Ascending aorta (tissue), 2 donors: ENCODE measurements at regions not wholly inside any gene's neighbourhood (a gene's known extent, or its start where the extent isn't known, plus 50 kb on each side); places are given as distances from the start of the nearest gene placed in this dataset.

Experiments used
- DNase-seq, 2 donors: peaks; one replicate each; pipeline ENCODE4 v3.0.0-alpha.2; 2019; ENCODE audit warnings: low spot score in 2 of 2
- H3K27ac ChIP-seq, 2 donors: fragments of 200-600 bp; sonication (generic); one replicate each; pipeline ENCODE4 v1.5.1; 2016 to 2017; ENCODE audit warnings: mild to moderate bottlenecking in 1 of 2
- H3K27me3 ChIP-seq: fragments of 200-600 bp; sonication (generic); one replicate; pipeline ENCODE4 v1.5.1; 2017
- H3K36me3 ChIP-seq, 2 donors: fragments of 200-600 bp; sonication (generic); one replicate each; pipeline ENCODE4 v1.5.1; 2016
- H3K4me1 ChIP-seq, 2 donors: fragments of 200-600 bp; sonication (generic); one replicate each; pipeline ENCODE4 v1.5.1; 2016 to 2017; ENCODE audit warnings: mild to moderate bottlenecking in 1 of 2
- H3K4me3 ChIP-seq, 2 donors: fragments of 200-600 bp; sonication (generic); one replicate each; pipeline ENCODE4 v1.5.1; 2016 to 2017; ENCODE audit warnings: mild to moderate bottlenecking in 1 of 2
- H3K9me3 ChIP-seq, 2 donors: fragments of 200-600 bp; sonication (generic); one replicate each; pipeline ENCODE4 v1.5.1; 2016
- intact Hi-C: fragments of 100-400 bp; cut with DNase I; formaldehyde crosslinking; loops from one replicate; pipeline ENCODE4 v1.15.1; 2023
- TF ChIP-seq, protein P1 (sequence below), 3 experiments: fragments of 200-600 bp in 2 of 3; fragments of 450-650 bp in 1 of 3; sonication (generic) in 2 of 3; IDR thresholded peaks; one replicate each; pipeline ENCODE4 v1.5.1; 2016 to 2019; ENCODE audit warnings: antibody characterized with exemption in 3 of 3, mild to moderate bottlenecking in 1 of 3, moderate library complexity in 1 of 3

DNA sequence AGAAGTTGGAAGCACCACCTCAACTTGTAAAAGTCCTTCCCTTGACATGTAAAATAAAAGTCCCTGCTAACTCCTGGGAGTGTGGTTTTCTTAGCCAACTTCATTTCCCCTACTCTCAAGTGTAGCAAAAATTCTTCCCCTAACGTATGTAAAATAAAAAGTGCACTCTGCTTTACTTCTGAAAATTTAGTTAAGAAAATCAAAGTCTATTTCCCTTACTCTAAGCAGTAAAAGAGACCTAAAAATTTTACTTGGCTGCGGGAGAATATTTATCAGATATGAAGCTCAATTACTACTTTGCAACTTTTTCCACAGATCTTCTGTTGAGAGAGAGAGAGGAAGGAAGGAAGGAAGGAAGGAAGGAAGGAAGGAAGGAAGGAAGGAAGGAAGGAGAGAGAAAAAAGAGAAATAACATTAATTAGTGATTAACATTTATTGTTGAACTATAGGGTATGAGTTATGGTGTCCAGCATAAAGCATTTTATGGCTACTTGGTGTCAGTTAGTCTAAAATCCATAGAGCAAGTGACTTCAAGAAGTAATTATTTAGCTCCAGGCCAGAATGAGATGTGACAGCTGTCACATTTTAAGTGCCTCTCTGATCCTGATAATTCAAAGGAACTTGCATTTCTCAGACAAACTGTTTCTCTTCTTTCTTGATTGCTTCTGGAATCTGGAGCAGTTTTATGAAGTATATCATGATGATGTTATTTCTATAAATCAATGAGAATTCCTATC is 210.3 kb downstream of the TMX3 start:
- Histone ChIP-seq H3K4me3 (no peak overlapping the region), H3K27ac (no peak overlapping the region), H3K36me3 (no peaks in the 10 kb centered on the region), H3K27me3 (no peaks in the 10 kb centered on the region), H3K4me1 (no peaks in the 10 kb centered on the region), H3K9me3 (no peaks in the 10 kb centered on the region)
- intact Hi-C loops = no loop called here
- TF ChIP-seq, protein P1, sequence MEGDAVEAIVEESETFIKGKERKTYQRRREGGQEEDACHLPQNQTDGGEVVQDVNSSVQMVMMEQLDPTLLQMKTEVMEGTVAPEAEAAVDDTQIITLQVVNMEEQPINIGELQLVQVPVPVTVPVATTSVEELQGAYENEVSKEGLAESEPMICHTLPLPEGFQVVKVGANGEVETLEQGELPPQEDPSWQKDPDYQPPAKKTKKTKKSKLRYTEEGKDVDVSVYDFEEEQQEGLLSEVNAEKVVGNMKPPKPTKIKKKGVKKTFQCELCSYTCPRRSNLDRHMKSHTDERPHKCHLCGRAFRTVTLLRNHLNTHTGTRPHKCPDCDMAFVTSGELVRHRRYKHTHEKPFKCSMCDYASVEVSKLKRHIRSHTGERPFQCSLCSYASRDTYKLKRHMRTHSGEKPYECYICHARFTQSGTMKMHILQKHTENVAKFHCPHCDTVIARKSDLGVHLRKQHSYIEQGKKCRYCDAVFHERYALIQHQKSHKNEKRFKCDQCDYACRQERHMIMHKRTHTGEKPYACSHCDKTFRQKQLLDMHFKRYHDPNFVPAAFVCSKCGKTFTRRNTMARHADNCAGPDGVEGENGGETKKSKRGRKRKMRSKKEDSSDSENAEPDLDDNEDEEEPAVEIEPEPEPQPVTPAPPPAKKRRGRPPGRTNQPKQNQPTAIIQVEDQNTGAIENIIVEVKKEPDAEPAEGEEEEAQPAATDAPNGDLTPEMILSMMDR (IDR thresholded peaks at IDR 0.05) = no peak
- DNase-seq = no peak

DNA sequence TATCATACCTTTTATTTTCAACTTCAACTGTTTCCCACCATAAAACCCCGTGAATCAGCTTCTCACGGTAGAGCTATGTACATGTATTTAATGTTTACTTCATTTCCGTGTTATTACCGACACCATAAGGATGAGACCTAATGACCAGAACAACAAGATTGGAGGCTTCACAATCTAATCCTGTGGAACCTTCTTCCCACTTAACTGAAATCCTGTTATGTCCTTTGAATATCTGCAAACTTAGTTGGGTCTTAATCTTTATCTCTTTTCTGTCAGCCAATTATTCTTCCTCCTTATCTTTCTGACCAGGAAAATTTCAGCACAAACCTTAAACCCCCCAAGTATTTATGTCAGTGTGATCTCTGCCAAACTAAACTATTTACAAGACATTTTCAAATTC is 214.4 kb downstream of the TMX3 start:
- H3K27me3 ChIP-seq = no peaks in the 10 kb centered on the region
- H3K4me3 ChIP-seq = no peak overlapping the region
- TF ChIP-seq, protein P1 (IDR thresholded peaks at IDR 0.05) = no peak
- H3K27ac ChIP-seq = no peak overlapping the region
- H3K36me3 ChIP-seq = no peaks in the 10 kb centered on the region
- no peaks in the 10 kb centered on the region for H3K4me1 ChIP-seq
- H3K9me3 ChIP-seq = no peaks in the 10 kb centered on the region
- intact Hi-C loops = no loop called here
- DNase-seq = no peak

DNA sequence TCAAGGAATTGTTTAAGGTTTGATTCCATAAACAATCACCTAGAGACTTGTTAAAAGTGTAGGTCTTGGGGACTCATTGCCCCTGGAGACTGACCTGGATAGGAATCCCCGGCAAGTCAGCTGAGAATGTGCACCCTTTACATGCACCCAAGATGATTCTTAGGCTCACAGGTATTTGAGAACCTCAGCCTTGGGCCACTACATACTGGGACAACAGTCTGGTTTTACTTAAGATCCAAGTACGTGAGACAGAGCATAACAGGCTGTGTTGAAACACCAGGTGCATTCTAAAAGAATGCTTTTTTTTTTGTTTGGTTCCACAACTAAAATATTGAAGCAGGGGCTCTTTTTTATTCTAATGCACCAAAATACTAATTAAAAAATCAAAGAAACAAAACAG is 215.8 kb downstream of the TMX3 start:
- no peak overlapping the region for H3K27ac ChIP-seq
- no peaks in the 10 kb centered on the region for H3K27me3 ChIP-seq
- peaks cover 0 to 3% of the 10 kb centered on the region in 2 donors for H3K4me1 ChIP-seq
- no peaks in the 10 kb centered on the region for H3K9me3 ChIP-seq
- H3K4me3 ChIP-seq = no peak overlapping the region
- TF ChIP-seq, protein P1 (IDR thresholded peaks at IDR 0.05) = no peak
- intact Hi-C loops = no loop called here
- H3K36me3 ChIP-seq = no peaks in the 10 kb centered on the region
- no peak for DNase-seq

DNA sequence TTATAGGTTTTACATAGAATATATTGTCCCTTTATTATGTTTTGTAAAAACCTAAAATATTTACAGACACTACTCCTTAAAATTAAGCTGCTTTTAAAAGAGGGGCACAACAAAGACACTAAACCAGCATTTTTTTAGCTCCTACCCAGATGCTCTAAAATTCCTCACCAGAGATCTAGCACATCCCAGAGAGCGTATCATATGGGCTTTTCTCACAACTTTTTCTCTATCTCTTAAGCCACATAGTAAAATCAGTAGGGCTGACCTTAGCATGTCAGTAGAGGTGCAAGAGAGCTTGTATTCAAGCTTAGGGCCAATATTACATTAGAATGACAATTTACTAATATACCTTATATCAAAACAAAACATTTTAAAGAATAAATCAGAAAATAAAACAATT is 216.3 kb downstream of the TMX3 start:
- peaks cover 0 to 3% of the 10 kb centered on the region in 2 donors for H3K4me1 ChIP-seq
- no peaks in the 10 kb centered on the region for H3K9me3 ChIP-seq
- no peak overlapping the region for H3K27ac ChIP-seq
- no peak overlapping the region for H3K4me3 ChIP-seq
- H3K27me3 ChIP-seq = no peaks in the 10 kb centered on the region
- DNase-seq = no peak
- TF ChIP-seq, protein P1 (IDR thresholded peaks at IDR 0.05) = no peak
- H3K36me3 ChIP-seq = no peaks in the 10 kb centered on the region
- intact Hi-C loops = no loop called here

DNA sequence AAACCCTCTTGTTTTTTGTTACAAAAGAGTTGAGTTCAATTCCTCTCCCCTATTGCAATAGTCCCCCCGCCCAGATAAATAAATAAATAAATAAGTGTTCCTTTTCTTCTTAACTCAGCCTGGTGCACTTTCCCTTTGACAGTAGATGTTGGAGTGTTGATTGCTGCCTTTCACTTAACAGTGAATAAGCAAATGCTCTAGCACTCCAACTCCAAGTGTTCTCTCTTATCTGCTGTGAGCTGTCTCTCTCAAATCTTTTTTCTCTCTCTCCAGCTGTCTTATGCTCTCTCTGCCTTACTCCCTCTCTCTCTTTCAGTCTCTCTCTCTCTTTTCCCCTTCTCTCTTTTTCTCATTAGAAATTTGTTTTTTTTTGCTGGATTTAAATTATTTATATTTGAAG is 216.7 kb downstream of the TMX3 start:
- no peak for DNase-seq
- no peaks in the 10 kb centered on the region for H3K9me3 ChIP-seq
- H3K36me3 ChIP-seq = no peaks in the 10 kb centered on the region
- H3K27ac ChIP-seq = no peak overlapping the region
- no peak overlapping the region for H3K4me3 ChIP-seq
- no peaks in the 10 kb centered on the region for H3K27me3 ChIP-seq
- intact Hi-C loops = no loop called here
- peaks cover 0 to 3% of the 10 kb centered on the region in 2 donors for H3K4me1 ChIP-seq
- TF ChIP-seq, protein P1 (IDR thresholded peaks at IDR 0.05) = no peak
